ENCODE measurements at regions not wholly inside any gene's neighbourhood (a gene's known extent, or its start where the extent isn't known, plus 50 kb on each side); places are given as distances from the start of the nearest gene placed in this dataset.

GRCh38 chr12:90257927-90258624, 549.4 kb upstream of the ATP2B1 start:
- no peak for DNase-seq (ENCODE audit: low read depth)

GRCh38 chr12:90254796-90255195, 546.2 kb upstream of the ATP2B1 start:
- DNase-seq (ENCODE audit: low read depth): no peak

GRCh38 chr12:90253674-90254181, 545.1 kb upstream of the ATP2B1 start:
- peak; percentile 82 for DNase-seq (ENCODE audit: low read depth)

- DNase-seq (ENCODE audit: low read depth): no peak
Observed at GRCh38 chr12:90253136-90253535, 544.5 kb upstream of the ATP2B1 start.

GRCh38 chr12:90250766-90251165, 542.1 kb upstream of the ATP2B1 start:
- DNase-seq (ENCODE audit: low read depth): no peak

- DNase-seq (ENCODE audit: low read depth): no peak
Observed at GRCh38 chr12:90250042-90250441, 541.4 kb upstream of the ATP2B1 start.

- no peak for DNase-seq (ENCODE audit: low read depth)
Observed at GRCh38 chr12:90246688-90247087, 538.0 kb upstream of the ATP2B1 start.

GRCh38 chr12:90245391-90245790, 536.8 kb upstream of the ATP2B1 start:
- DNase-seq (ENCODE audit: low read depth): no peak

GRCh38 chr12:90244232-90244631, 535.6 kb upstream of the ATP2B1 start:
- no peak for DNase-seq (ENCODE audit: low read depth)

GRCh38 chr12:90243211-90243610, 534.6 kb upstream of the ATP2B1 start:
- no peak for DNase-seq (ENCODE audit: low read depth)

- DNase-seq (ENCODE audit: low read depth): no peak
Observed at GRCh38 chr12:90239732-90240260, 531.2 kb upstream of the ATP2B1 start.

- no peak for DNase-seq (ENCODE audit: low read depth)
Observed at GRCh38 chr12:90238663-90239271, 530.1 kb upstream of the ATP2B1 start.

GRCh38 chr12:90237841-90238240, 529.2 kb upstream of the ATP2B1 start:
- no peak for DNase-seq (ENCODE audit: low read depth)

GRCh38 chr12:90235642-90236041, 527.0 kb upstream of the ATP2B1 start:
- peak; percentile 16 for DNase-seq (ENCODE audit: low read depth)

GRCh38 chr12:90234472-90234871, 525.8 kb upstream of the ATP2B1 start:
- no peak for DNase-seq (ENCODE audit: low read depth)

- no peak for DNase-seq (ENCODE audit: low read depth)
Observed at GRCh38 chr12:90233168-90234100, 524.8 kb upstream of the ATP2B1 start.

- no peak for DNase-seq (ENCODE audit: low read depth)
Observed at GRCh38 chr12:90229407-90230170, 521.0 kb upstream of the ATP2B1 start.

- no peak for DNase-seq (ENCODE audit: low read depth)
Observed at GRCh38 chr12:90226211-90226610, 517.6 kb upstream of the ATP2B1 start.

- peak; percentile 14 for DNase-seq (ENCODE audit: low read depth)
Observed at GRCh38 chr12:90216815-90217214, 508.2 kb upstream of the ATP2B1 start.

GRCh38 chr12:90216020-90216552, 507.4 kb upstream of the ATP2B1 start:
- DNase-seq (ENCODE audit: low read depth): no peak

- DNase-seq (ENCODE audit: low read depth): peak; percentile 80
Observed at GRCh38 chr12:90211017-90211416, 502.4 kb upstream of the ATP2B1 start.
